VCaP (cell line): ENCODE measurements at regions not wholly inside any gene's neighbourhood (a gene's known extent, or its start where the extent isn't known, plus 50 kb on each side); places are given as distances from the start of the nearest gene placed in this dataset.
"Not testable (repeated sequence)": the region's sequence is repeated elsewhere in the genome, so short reads cannot be mapped to it uniquely, and the experiment has no call there.

Experiments used
- H3K27ac ChIP-seq: fragments of 450-650 bp; 2 replicates; pipeline ENCODE4 v1.5.1; 2017
- TF ChIP-seq, protein P1 (sequence below): fragments of 450-650 bp; conservative IDR thresholded peaks from 2 replicates; pipeline ENCODE4 v1.5.1; 2017; ENCODE audit warnings: mild to moderate bottlenecking, moderate library complexity

DNA sequence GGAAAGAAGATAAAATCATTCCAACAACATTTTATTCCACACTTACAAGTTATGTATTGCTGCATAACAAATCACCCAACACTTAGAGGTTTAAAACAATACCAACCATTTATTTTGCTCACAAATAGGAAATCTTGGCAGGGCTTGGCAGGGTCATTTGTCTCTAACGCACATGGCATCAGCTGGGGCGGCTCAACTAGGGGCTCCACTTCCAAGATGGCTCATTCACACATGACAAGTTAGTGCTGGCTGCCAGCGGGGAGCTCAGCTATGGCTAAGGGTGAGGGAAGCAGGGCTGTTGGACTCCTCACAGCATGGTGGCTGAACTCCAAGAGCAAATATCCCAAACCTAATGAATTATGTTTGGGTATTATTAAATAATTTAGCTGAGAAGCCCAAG is 377.0 kb downstream of the ZNF674 start:
- TF ChIP-seq, protein P1, sequence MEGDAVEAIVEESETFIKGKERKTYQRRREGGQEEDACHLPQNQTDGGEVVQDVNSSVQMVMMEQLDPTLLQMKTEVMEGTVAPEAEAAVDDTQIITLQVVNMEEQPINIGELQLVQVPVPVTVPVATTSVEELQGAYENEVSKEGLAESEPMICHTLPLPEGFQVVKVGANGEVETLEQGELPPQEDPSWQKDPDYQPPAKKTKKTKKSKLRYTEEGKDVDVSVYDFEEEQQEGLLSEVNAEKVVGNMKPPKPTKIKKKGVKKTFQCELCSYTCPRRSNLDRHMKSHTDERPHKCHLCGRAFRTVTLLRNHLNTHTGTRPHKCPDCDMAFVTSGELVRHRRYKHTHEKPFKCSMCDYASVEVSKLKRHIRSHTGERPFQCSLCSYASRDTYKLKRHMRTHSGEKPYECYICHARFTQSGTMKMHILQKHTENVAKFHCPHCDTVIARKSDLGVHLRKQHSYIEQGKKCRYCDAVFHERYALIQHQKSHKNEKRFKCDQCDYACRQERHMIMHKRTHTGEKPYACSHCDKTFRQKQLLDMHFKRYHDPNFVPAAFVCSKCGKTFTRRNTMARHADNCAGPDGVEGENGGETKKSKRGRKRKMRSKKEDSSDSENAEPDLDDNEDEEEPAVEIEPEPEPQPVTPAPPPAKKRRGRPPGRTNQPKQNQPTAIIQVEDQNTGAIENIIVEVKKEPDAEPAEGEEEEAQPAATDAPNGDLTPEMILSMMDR = no peak
- no peak overlapping the region for H3K27ac ChIP-seq

DNA sequence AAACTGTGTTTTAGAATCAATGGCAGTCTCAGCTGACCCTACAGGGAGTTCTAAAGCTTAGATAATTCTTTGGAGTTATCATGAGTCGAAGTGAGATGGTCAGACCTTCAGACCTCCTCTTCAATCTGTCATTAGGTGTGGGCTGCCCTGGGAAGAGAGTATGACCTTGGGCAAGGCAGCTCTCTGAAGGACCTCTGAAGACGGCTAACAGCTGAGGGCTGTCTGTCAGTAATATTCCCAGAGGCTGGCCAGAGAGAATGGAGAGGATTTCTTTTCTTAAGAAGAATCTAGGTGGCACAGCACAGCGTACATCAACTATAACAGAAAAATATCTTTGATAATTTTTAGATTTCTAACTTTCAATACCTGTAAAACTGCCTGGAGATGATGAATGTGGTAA is 379.4 kb downstream of the ZNF674 start:
- H3K27ac ChIP-seq = no peak overlapping the region

DNA sequence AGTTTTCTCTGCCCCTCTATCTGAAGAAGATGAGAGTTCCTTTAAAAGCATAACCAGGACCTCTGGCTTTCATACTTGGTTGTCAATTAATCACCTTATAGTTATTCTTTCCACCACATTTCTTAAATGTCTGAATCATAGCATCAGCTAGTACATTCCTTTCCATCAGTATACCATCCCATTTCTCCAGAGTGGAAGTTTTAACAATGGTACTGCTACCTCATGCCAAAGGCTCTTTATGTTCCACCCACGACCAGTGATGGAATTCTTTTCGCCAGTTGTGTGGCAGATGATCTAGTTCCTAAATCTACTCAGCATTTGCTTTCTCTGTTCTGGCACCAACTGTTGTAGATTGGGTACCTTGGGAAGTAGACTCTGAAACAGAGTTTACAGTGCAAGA is 379.8 kb downstream of the ZNF674 start:
- no peak overlapping the region for H3K27ac ChIP-seq
- TF ChIP-seq, protein P1 = no peak

More for the DNA sequence above, 379.4 kb downstream of the ZNF674 start:
- TF ChIP-seq, protein P1 = no peak

DNA sequence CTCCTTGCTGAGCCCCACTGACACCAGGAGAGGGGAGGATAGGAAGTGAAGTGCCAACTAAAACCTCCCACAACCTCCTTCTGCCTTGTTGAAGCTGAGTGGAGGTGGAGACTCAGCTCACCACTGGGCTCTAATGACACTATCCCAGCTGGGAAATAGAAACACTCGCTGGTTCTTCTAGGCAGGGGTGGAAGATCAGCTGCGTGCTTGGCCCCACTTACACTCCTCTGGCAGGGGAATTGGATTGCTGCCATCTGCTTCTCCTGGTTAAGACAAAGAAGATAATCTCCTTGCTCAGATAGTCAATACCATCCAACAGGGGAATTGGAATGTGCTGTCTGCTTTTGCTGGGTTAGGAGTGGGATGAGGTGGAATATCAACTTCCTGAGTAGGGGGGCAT is 392.5 kb downstream of the ZNF674 start:
- TF ChIP-seq, protein P1 = no peak
- H3K27ac ChIP-seq = no peak overlapping the region

DNA sequence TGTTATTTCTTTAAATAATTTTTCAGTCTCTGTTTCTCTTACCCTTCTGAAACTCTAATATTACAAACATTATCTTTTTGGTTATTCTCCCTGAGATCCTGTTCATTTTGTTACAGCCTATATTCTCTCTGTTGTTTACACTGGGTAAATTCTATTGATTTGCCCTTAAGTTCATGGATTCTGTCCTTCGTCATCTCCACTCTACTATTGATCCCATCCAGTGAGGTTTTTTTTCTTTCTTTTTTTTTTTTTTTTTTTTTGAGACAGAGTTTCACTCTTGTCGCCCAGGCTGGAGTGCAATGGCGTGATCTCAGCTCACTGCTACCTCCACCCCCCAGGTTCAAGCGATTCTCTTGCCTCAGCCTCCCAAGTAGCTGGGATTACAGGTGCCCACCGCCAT is 393.9 kb downstream of the ZNF674 start:
- H3K27ac ChIP-seq = not testable (repeated sequence)

DNA sequence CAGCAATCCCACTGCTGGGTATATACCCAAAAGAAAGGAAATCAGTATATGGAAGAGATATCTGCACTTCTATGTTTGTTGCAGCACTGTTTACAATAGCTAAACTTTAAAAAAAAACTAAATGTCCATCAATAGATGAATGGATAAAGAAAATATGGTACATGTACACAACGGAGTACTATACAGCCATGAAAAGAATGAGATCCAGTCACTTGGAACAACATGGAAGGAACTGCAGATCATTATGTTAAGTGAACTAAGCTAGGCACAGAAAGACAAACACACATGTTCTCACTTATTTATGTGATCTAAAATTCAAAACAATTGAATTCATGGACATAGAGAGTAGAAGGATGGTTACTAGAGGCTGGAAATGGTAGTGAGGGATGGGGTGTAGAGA is 400.7 kb downstream of the ZNF674 start:
- TF ChIP-seq, protein P1 = no peak
- no peak overlapping the region for H3K27ac ChIP-seq

DNA sequence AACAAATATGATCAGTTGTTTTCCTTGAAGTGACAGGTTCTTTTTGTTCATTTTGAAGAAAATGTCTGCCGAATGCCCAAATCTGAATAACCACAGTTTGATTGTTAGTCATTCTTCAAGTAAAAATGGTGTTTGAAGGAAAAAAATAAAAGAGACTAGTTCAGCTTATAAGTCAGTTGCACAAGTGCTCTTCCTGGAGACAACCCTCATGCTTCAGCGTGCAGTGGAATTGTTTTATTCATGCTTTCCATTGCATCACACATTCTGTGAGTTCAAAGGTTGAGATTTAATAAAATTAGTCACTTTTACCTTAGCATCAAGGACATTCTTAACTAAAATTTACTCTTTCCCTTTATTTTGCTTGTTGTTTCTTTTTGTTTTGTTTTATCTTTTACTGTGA is 404.9 kb downstream of the ZNF674 start:
- H3K27ac ChIP-seq = no peak overlapping the region
- TF ChIP-seq, protein P1 = no peak

DNA sequence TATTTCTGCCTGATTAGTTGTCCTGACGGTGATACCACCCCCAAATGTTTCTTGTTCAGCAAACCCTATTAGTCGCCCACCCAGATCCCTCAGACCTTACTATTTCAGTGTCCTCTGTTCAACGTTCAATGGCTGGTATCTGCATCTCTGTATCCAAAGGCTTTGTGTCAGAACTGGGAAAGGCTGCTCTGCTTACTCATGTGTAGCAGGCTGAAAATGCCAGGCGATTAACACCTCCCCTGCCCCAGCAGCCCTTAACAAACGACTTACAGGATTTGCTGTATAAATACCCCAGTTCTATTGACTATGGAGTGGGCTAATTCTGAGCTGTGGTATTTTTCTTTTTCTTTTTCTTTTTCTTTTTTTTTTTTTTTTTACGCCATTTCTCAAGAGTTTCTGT is 415.0 kb downstream of the ZNF674 start:
- TF ChIP-seq, protein P1 = no peak
- H3K27ac ChIP-seq = no peak overlapping the region
